H9 (cell line): ENCODE measurements at regions not wholly inside any gene's neighbourhood (a gene's known extent, or its start where the extent isn't known, plus 50 kb on each side); places are given as distances from the start of the nearest gene placed in this dataset.

ENCODE experiments used
- DNase-seq: peaks from one replicate; pipeline ENCODE4 v3.0.0-alpha.2; 2017
- H2AFZ ChIP-seq: one replicate; pipeline ENCODE4 v1.6.1; 2013; ENCODE audit warnings: mild to moderate bottlenecking, low read length, control low read depth, moderate library complexity
- H2AK5ac ChIP-seq: 2 replicates; pipeline ENCODE4 v1.6.1; 2013; ENCODE audit warnings: low read length, control low read depth, mixed read lengths; ENCODE audit not compliant: insufficient read length
- H2BK120ac ChIP-seq: one replicate; pipeline ENCODE4 v1.6.1; 2013; ENCODE audit warnings: low read depth, mild to moderate bottlenecking, low read length, control low read depth, inconsistent platforms; ENCODE audit not compliant: poor library complexity, severe bottlenecking
- H2BK12ac ChIP-seq: 2 replicates; pipeline ENCODE4 v1.6.1; 2013; ENCODE audit warnings: low read length, control low read depth, mixed read lengths, low read depth; ENCODE audit not compliant: insufficient read length
- H2BK15ac ChIP-seq: 2 replicates; pipeline ENCODE4 v1.6.1; 2013; ENCODE audit warnings: low read depth, low read length, control low read depth
- H2BK20ac ChIP-seq: one replicate; pipeline ENCODE4 v1.6.1; 2013; ENCODE audit warnings: low read depth, mild to moderate bottlenecking, low read length, control low read depth, inconsistent platforms; ENCODE audit not compliant: poor library complexity, severe bottlenecking
- H2BK5ac ChIP-seq: 2 replicates; pipeline ENCODE4 v1.6.1; 2013; ENCODE audit warnings: low read length, control low read depth, mixed read lengths; ENCODE audit not compliant: insufficient read length
- H3K14ac ChIP-seq: 2 replicates; pipeline ENCODE4 v1.6.1; 2013; ENCODE audit warnings: low read length, control low read depth; ENCODE audit not compliant: insufficient read depth
- H3K18ac ChIP-seq: 2 replicates; pipeline ENCODE4 v1.6.1; 2013; ENCODE audit warnings: low read depth, mild to moderate bottlenecking, mixed read lengths, low read length, control low read depth; ENCODE audit not compliant: insufficient read length
- H3K23ac ChIP-seq: 2 replicates; pipeline ENCODE4 v1.6.1; 2013; ENCODE audit warnings: low read length, control low read depth, mixed read lengths, low read depth; ENCODE audit not compliant: insufficient read length
- H3K23me2 ChIP-seq: 2 replicates; pipeline ENCODE4 v1.6.1; 2013; ENCODE audit warnings: low read depth, mild to moderate bottlenecking, mixed read lengths, low read length, control low read depth; ENCODE audit not compliant: insufficient read length, poor library complexity, severe bottlenecking
- H3K27ac ChIP-seq: 2 replicates; pipeline ENCODE4 v1.5.1; 2013; ENCODE audit warnings: low read length, control low read depth, mixed read lengths, low read depth; ENCODE audit not compliant: insufficient read length
- H3K27me3 ChIP-seq: 2 replicates; pipeline ENCODE4 v1.6.1; 2013; ENCODE audit warnings: low read length, control low read depth, inconsistent platforms; ENCODE audit not compliant: insufficient read depth
- H3K4ac ChIP-seq: 2 replicates; pipeline ENCODE4 v1.6.1; 2013; ENCODE audit warnings: low read depth, mild to moderate bottlenecking, control low read depth, inconsistent platforms, low read length, moderate library complexity
- H3K4me1 ChIP-seq: 2 replicates; pipeline ENCODE4 v1.6.1; 2013; ENCODE audit warnings: low read length, control low read depth, inconsistent platforms; ENCODE audit not compliant: insufficient read depth
- H3K4me2 ChIP-seq: 2 replicates; pipeline ENCODE4 v1.6.1; 2013; ENCODE audit warnings: low read length, control low read depth, mixed read lengths; ENCODE audit not compliant: insufficient read length, insufficient read depth
- H3K56ac ChIP-seq: 2 replicates; pipeline ENCODE4 v1.6.1; 2013; ENCODE audit warnings: low read depth, mild to moderate bottlenecking, mixed read lengths, low read length, control low read depth; ENCODE audit not compliant: insufficient read length
- H3K79me1 ChIP-seq: 2 replicates; pipeline ENCODE4 v1.6.1; 2013; ENCODE audit warnings: low read depth, mild to moderate bottlenecking, moderate library complexity, low read length, control low read depth, inconsistent platforms; ENCODE audit not compliant: insufficient read depth, poor library complexity, severe bottlenecking
- H3K79me2 ChIP-seq: 2 replicates; pipeline ENCODE4 v1.6.1; 2013; ENCODE audit warnings: low read length, control low read depth, inconsistent platforms; ENCODE audit not compliant: insufficient read depth
- H3K9ac ChIP-seq: 2 replicates; pipeline ENCODE4 v1.6.1; 2013; ENCODE audit warnings: low read length, control low read depth, mixed read lengths; ENCODE audit not compliant: insufficient read length; ENCODE audit errors: extremely low read depth
- H3K9me3 ChIP-seq: one replicate; pipeline ENCODE4 v1.6.1; 2013; ENCODE audit warnings: low read depth, low read length, inconsistent platforms; ENCODE audit not compliant: control insufficient read depth
- H3T11ph ChIP-seq: one replicate; pipeline ENCODE4 v1.6.1; 2013; ENCODE audit warnings: mild to moderate bottlenecking, low read length, control low read depth, inconsistent platforms
- H4K20me1 ChIP-seq: one replicate; pipeline ENCODE4 v1.6.1; 2013; ENCODE audit not compliant: control insufficient read depth, insufficient read length, insufficient read depth
- H4K5ac ChIP-seq: 2 replicates; pipeline ENCODE4 v1.6.1; 2013; ENCODE audit warnings: low read depth, mild to moderate bottlenecking, mixed read lengths, low read length, control low read depth; ENCODE audit not compliant: insufficient read length
- H4K8ac ChIP-seq: replicated peaks from 2 replicates; pipeline ENCODE4 v1.6.1; 2013; ENCODE audit warnings: low read length, control low read depth, mixed read lengths, low read depth; ENCODE audit not compliant: insufficient read length
- H4K91ac ChIP-seq: 2 replicates; pipeline ENCODE4 v1.6.1; 2013; ENCODE audit warnings: low read depth, mild to moderate bottlenecking, moderate library complexity, mixed read lengths, low read length, control low read depth; ENCODE audit not compliant: insufficient read length
- H3K27ac Mint-ChIP-seq, 3 experiments: 2 replicates in 2 of 3; 3 replicates in 1 of 3; pipeline ENCODE4 v1.8.0; 2020 to 2021; ENCODE audit warnings: mixed read lengths in 3 of 3, mild to moderate bottlenecking in 1 of 3, moderate library complexity in 1 of 3
- H3K27me3 Mint-ChIP-seq: 2 replicates; pipeline ENCODE4 v1.8.0; 2021; ENCODE audit warnings: low read depth, mild to moderate bottlenecking, moderate library complexity, mixed read lengths
- H3K36me3 Mint-ChIP-seq, 3 experiments: 2 replicates in 2 of 3; 3 replicates in 1 of 3; pipeline ENCODE4 v1.8.0; 2020 to 2021; ENCODE audit warnings: low read depth in 3 of 3, mixed read lengths in 3 of 3; ENCODE audit not compliant: insufficient read depth in 1 of 3
- H3K4me1 Mint-ChIP-seq, 2 experiments: 2 replicates each; pipeline ENCODE4 v1.8.0; 2020; ENCODE audit warnings: mixed read lengths in 2 of 2
- H3K4me3 Mint-ChIP-seq, 2 experiments: 2 replicates in 1 of 2; 3 replicates in 1 of 2; pipeline ENCODE4 v1.8.0; 2020 to 2021; ENCODE audit warnings: mild to moderate bottlenecking in 2 of 2, mixed read lengths in 2 of 2, moderate library complexity in 1 of 2
- H3K9me3 Mint-ChIP-seq, 2 experiments: 2 replicates in 1 of 2; 3 replicates in 1 of 2; pipeline ENCODE4 v1.8.0; 2020; ENCODE audit warnings: mild to moderate bottlenecking in 2 of 2, mixed read lengths in 2 of 2, moderate library complexity in 1 of 2
- CTCF ChIP-seq: fragments of 200-600 bp; sonication (generic); conservative IDR thresholded peaks from 3 replicates; pipeline ENCODE4 v1.8.0; 2021; ENCODE audit warnings: antibody characterized with exemption, mild to moderate bottlenecking
- WGBS: extraction: QIAGEN DNeasy Blood & Tissue Kit; methylation state at CpG from one replicate; pipeline ENCODE4 v1.1.7; 2013; ENCODE audit warnings: missing lambda C conversion rate, low lambda C conversion rate, mixed read lengths; ENCODE audit not compliant: insufficient read length; ENCODE audit errors: extremely low coverage; 5-methylcytosine and 5-hydroxymethylcytosine counted together

GRCh38 chr6:50520326-50521266 is 192.7 kb upstream of the TFAP2D start:
- no peaks in the 10 kb centered on the region for H3K23me2 ChIP-seq
- DNase-seq, result no peak
- Mint-ChIP-seq H3K36me3 (no peaks in the 10 kb centered on the region), H3K27ac (peak overlapping the region in 1 of 3 experiments; percentile 49; a peak in 2 of 7 replicates), H3K4me3 (no peak overlapping the region), H3K4me1 (peaks cover 15 to 20% of the 10 kb centered on the region in 2 experiments), H3K27me3 (no peaks in the 10 kb centered on the region), H3K9me3 (no peaks in the 10 kb centered on the region; a peak in 1 of 5 replicates)
- H3K4ac ChIP-seq, result no peak overlapping the region
- H4K91ac ChIP-seq, result no peak overlapping the region
- H3K4me1 ChIP-seq, result no peaks in the 10 kb centered on the region
- no CpG with 5 or more reads among the region's 3 CpGs for WGBS
- H3K56ac ChIP-seq, result no peak overlapping the region
- no peak overlapping the region for H3K18ac ChIP-seq
- H2BK5ac ChIP-seq, result no peak overlapping the region
- H3K27me3 ChIP-seq, result no peaks in the 10 kb centered on the region
- H2BK20ac ChIP-seq, result no peak overlapping the region
- H2BK15ac ChIP-seq, result no peak overlapping the region
- no peak overlapping the region for H4K8ac ChIP-seq
- H3K27ac ChIP-seq, result no peak overlapping the region
- H3K23ac ChIP-seq, result no peak overlapping the region
- H3K79me1 ChIP-seq, result no peaks in the 10 kb centered on the region
- no peak overlapping the region for H2AK5ac ChIP-seq
- H4K5ac ChIP-seq, result no peak overlapping the region
- TF ChIP-seq CTCF, result no peak
- no peak overlapping the region for H2BK12ac ChIP-seq
- H3K4me2 ChIP-seq, result no peak overlapping the region
- no peaks in the 10 kb centered on the region for H3K9me3 ChIP-seq
- no peak overlapping the region for H3K9ac ChIP-seq
- H3T11ph ChIP-seq, result no peak overlapping the region
- no peak overlapping the region for H2AFZ ChIP-seq
- no peak overlapping the region for H3K14ac ChIP-seq
- no peaks in the 10 kb centered on the region for H4K20me1 ChIP-seq
- H2BK120ac ChIP-seq, result no peak overlapping the region
- no peaks in the 10 kb centered on the region for H3K79me2 ChIP-seq
